Hematopoietic multipotent progenitor cell (in vitro differentiated cells): ENCODE measurements at regions not wholly inside any gene's neighbourhood (a gene's known extent, or its start where the extent isn't known, plus 50 kb on each side); places are given as distances from the start of the nearest gene placed in this dataset.

Experiments used
- DNase-seq, 3 donors: peaks; one replicate each; pipeline ENCODE4 v3.0.0-alpha.2; 2011 to 2015; ENCODE audit warnings: low read depth in 2 of 3, low spot score in 2 of 3

GRCh38 chr11:11016943-11017342 lies 159.1 kb upstream of the ZBED5 start:
- DNase-seq, result no peak

DNA sequence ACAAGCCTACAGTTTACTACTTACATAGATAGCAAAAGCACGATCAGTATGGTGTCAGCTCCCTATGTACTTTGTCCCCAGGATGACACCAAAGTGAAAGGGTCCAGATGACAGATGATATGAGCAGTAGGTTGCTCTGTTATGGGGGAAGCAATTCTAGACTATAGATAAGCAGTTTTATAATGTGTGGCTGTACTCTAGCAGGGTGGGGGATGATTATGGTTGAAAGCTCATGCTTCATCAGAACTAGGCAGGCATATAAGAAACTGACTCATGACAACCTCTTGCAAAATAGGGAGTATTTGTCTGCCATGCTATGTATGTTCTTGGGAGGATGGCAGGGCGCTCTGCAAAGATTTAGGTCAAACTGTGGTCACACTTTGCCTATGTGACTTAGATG lies 158.2 kb upstream of the ZBED5 start:
- DNase-seq, result no peak

GRCh38 chr11:11011617-11012016 lies 153.8 kb upstream of the ZBED5 start:
- DNase-seq, result no peak

GRCh38 chr11:11010624-11011127 lies 152.8 kb upstream of the ZBED5 start:
- DNase-seq, result peak in 2 of 3 donors; percentile 30 to 56

GRCh38 chr11:11009179-11009578 lies 151.3 kb upstream of the ZBED5 start:
- DNase-seq, result no peak

GRCh38 chr11:11004069-11004468 lies 146.2 kb upstream of the ZBED5 start:
- DNase-seq, result no peak

DNA sequence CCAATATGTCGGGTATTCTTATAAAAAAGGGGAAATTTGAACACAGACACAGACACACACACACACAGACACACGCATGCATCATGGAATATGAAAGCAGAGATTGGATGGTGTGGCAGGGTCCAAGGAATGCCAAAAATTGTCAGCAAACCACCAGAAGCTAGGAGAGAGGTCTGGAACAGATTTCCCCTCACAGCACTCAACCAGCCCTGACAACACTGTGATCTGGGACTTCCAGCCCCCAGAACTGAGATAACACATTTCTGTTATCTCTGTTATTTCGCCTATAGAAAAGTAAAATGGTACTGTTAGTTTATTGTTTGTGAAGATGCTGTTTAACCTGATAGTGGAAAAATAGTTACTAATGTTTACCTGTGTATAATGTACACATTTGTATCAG lies 145.4 kb upstream of the ZBED5 start:
- DNase-seq, result no peak

DNA sequence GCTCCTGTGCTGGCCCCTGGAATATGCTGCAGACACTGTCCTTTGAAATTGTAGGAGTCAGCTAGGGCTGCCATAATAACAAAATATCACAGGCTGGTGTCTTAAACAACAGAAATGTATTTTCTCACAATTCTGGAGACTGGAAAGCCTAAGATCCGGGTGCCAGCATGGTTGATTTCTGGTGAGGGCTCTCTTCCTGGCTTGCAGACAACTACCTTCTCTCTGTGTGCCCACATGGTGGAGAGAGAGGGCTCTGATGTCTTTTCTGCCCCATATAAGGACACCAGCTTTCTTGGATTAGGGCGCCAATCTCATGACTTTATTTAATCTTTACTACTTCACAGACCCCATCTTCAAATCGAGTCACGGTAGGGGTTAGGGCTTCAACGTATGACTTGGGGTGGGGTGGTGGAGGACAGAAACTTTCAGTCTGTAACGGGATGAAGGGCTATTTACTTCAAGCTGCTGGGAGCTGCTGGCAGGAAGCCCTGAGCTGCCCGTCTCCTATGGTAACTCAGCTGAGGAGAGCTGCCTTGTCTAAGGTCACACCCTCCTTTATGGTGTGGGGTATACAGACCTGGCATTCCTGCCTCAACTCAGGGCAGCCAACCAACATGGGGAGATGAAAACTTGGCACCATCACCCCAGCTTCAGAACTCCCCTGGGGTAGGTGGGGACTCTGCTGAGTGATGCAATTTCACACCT lies 142.9 kb upstream of the ZBED5 start:
- DNase-seq, result no peak

DNA sequence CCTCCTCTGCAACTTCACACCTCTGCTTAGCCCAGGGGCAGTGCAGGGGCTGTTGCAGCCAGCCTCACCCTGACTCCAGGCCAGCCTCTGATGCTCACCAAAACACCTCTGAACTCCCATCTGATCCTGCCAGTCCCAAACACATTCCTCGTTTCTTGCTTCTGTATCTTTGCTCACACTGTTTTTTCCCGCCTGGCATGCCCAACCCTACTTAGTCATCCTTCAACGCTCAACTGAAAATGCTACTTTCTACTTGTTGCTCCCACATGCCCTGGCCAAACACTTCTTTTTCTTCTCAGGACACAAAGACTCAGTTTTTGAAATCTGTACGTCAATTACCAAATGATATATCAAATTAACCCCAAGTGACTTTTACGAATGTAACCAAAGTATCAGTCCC lies 140.8 kb upstream of the ZBED5 start:
- no peak for DNase-seq

DNA sequence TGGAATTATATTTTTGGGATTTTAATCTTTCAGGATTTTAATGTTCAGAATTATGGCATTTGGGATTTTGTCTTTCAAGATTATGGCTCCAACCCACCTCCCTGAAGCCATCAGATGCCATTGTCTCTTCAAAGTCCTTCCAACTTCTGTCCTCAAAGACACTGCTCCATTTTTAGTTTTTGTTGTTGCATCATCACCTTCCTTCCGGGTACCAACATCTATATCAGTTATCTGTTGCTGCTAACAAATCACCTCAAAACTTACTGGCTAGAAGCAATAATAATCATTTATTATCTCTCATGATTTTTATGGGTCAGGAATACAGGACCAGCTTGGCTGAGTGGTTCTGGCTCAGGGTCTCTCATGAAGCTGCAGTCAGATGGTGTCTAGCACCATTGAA lies 138.8 kb upstream of the ZBED5 start:
- DNase-seq, result no peak

DNA sequence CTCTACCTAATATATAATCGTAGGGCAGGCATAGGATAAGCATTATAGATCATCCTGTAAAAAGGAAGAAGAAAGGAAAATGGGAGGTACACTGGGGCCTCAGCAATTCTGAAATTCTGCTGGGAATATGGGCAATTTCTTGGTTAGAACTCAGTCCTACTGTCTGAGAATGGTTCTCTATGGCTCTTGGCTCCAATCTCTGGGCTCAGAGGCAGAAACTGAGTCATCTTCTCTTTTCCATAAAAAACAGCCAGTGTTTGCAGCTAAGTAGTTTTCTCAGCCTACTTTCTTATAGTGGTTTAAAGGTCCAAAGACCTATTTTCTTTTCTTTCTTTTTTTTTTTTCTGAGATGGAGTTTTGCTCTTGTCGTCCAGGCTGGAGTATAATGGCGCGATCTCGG lies 135.8 kb upstream of the ZBED5 start:
- DNase-seq, result no peak

DNA sequence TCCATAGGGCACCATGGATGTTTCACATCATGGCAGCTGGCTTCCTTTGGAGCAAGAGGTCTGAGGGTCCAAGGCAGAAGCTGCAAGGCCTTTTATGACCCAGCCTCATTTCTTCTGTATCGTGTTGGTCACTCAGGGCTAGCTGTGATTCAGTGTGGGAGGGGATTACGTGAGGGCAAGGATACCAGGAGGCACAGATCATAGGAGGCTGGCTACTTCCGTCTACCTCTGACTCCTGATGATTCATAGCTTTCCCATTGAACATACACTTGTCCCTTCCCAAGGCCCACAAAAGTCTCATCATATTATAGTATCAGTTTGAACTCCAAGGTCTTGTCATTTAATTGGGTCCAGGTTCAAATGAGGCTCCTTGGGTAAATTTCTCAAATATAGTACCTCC lies 135.3 kb upstream of the ZBED5 start:
- DNase-seq, result no peak

GRCh38 chr11:10991393-10991792 lies 133.5 kb upstream of the ZBED5 start:
- no peak for DNase-seq

- no peak for DNase-seq
These were observed 132.9 kb upstream of the ZBED5 start for GRCh38 chr11:10990637-10991193.

GRCh38 chr11:10990160-10990559 lies 132.3 kb upstream of the ZBED5 start:
- peak in 2 of 3 donors; percentile 37 to 51 for DNase-seq

- peak in 1 of 3 donors; percentile 36 for DNase-seq
These were observed 128.2 kb upstream of the ZBED5 start for GRCh38 chr11:10986006-10986405.

DNA sequence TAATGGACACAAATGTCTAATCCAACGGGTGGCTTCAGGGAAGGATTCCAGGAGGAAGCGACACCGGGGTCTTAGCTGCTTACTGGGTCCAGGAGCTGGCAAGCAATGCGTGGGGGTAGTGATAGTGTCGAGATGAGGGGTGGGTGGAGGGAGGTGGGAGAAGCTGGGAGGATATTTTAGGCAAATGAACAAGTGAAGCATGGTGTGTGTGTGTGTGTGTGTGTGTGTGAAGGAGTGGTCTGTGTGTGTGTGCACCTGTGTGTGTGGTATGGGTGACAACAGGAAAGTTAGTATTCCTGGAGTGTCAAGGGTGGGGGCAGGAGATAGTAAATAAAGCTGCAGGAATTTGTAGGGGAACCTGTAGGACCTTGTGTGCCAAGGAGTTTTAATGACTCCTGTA lies 126.9 kb upstream of the ZBED5 start:
- DNase-seq, result no peak

- no peak for DNase-seq
These were observed 126.4 kb upstream of the ZBED5 start for GRCh38 chr11:10984250-10984649.

GRCh38 chr11:10982704-10983510 lies 125.1 kb upstream of the ZBED5 start:
- DNase-seq, result no peak

GRCh38 chr11:10979529-10979928 lies 121.7 kb upstream of the ZBED5 start:
- DNase-seq, result peak in 2 of 3 donors; percentile 43 to 83

- no peak for DNase-seq
These were observed 120.3 kb upstream of the ZBED5 start for GRCh38 chr11:10978198-10978597.

- no peak for DNase-seq
These were observed 117.5 kb upstream of the ZBED5 start for GRCh38 chr11:10975287-10975721.
